Testis (tissue), 2 donors: ENCODE measurements at regions not wholly inside any gene's neighbourhood (a gene's known extent, or its start where the extent isn't known, plus 50 kb on each side); places are given as distances from the start of the nearest gene placed in this dataset.

Experiments used
- DNase-seq: peaks from one replicate; pipeline ENCODE4 v3.0.0-alpha.2; 2019
- H3K27ac ChIP-seq, 2 donors: fragments of 200-600 bp; sonication (generic); one replicate each; pipeline ENCODE4 v1.5.1; 2019
- H3K27me3 ChIP-seq: fragments of 200-600 bp; sonication (generic); one replicate; pipeline ENCODE4 v1.5.1; 2019
- H3K36me3 ChIP-seq: fragments of 200-600 bp; sonication (generic); one replicate; pipeline ENCODE4 v1.5.1; 2017; ENCODE audit warnings: low read depth; ENCODE audit errors: missing control alignments
- H3K4me1 ChIP-seq: fragments of 200-600 bp; sonication (generic); one replicate; pipeline ENCODE4 v1.5.1; 2019
- H3K4me3 ChIP-seq, 2 donors: fragments of 200-600 bp; sonication (generic); one replicate each; pipeline ENCODE4 v1.5.1; 2017 to 2019
- H3K9me3 ChIP-seq: fragments of 200-600 bp; sonication (generic); one replicate; pipeline ENCODE4 v1.5.1; 2017
- POLR2A ChIP-seq: fragments of 450-650 bp; IDR thresholded peaks from one replicate; pipeline ENCODE4 v1.6.1; 2017; ENCODE audit warnings: antibody characterized with exemption, mild to moderate bottlenecking, moderate library complexity
- WGBS, 2 donors: methylation state at CpG; one replicate each; pipeline ENCODE4 v1.1.5; 2018; 5-methylcytosine and 5-hydroxymethylcytosine counted together
- intact Hi-C: fragments of 100-400 bp; cut with DNase I; formaldehyde crosslinking; loops from one replicate; pipeline ENCODE4 v1.15.1; 2023; ENCODE audit warnings: low total_unique reads
- TF ChIP-seq, protein P1 (sequence below), 3 experiments: fragments of 450-650 bp in 2 of 3; fragments of 200-600 bp in 1 of 3; sonication (generic) in 1 of 3; IDR thresholded peaks; one replicate each; pipeline ENCODE4 v1.5.1; 2016 to 2019; ENCODE audit warnings: antibody characterized with exemption in 3 of 3, mild to moderate bottlenecking in 2 of 3, moderate library complexity in 1 of 3

DNA sequence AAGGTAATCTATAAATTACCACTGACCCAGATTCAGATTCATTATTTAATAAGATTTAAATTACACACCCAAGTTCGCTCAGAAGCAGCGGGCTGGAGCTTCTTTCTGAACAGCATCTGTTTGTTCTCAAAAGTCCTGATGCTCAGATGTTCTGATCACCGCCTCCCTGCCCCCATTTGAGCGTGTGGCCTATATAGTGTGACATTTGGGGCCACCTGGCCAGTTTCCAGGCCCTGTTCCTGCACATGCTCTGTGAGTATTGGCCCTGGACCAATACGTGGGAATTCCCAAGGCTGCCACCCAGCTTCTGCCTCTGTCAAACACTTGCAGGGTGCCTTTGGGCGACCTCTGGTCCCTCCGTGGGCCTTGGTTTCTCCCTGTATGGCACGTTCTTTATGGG lies 228.8 kb downstream of the TFAP2C start:
- H3K36me3 ChIP-seq, result no peaks in the 10 kb centered on the region
- no peak for DNase-seq
- intact Hi-C loops, result no loop called here
- H3K27ac ChIP-seq, result no peak overlapping the region
- no peak overlapping the region for H3K4me3 ChIP-seq
- WGBS, 2 donors, result 78 to 81% methylated on average over 7 to 8 of the region's 8 CpGs
- no peaks in the 10 kb centered on the region for H3K9me3 ChIP-seq
- no peak for TF ChIP-seq POLR2A
- TF ChIP-seq, protein P1, sequence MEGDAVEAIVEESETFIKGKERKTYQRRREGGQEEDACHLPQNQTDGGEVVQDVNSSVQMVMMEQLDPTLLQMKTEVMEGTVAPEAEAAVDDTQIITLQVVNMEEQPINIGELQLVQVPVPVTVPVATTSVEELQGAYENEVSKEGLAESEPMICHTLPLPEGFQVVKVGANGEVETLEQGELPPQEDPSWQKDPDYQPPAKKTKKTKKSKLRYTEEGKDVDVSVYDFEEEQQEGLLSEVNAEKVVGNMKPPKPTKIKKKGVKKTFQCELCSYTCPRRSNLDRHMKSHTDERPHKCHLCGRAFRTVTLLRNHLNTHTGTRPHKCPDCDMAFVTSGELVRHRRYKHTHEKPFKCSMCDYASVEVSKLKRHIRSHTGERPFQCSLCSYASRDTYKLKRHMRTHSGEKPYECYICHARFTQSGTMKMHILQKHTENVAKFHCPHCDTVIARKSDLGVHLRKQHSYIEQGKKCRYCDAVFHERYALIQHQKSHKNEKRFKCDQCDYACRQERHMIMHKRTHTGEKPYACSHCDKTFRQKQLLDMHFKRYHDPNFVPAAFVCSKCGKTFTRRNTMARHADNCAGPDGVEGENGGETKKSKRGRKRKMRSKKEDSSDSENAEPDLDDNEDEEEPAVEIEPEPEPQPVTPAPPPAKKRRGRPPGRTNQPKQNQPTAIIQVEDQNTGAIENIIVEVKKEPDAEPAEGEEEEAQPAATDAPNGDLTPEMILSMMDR (IDR thresholded peaks at IDR 0.05), result no peak
- H3K27me3 ChIP-seq, result no peaks in the 10 kb centered on the region
- H3K4me1 ChIP-seq, result no peaks in the 10 kb centered on the region

DNA sequence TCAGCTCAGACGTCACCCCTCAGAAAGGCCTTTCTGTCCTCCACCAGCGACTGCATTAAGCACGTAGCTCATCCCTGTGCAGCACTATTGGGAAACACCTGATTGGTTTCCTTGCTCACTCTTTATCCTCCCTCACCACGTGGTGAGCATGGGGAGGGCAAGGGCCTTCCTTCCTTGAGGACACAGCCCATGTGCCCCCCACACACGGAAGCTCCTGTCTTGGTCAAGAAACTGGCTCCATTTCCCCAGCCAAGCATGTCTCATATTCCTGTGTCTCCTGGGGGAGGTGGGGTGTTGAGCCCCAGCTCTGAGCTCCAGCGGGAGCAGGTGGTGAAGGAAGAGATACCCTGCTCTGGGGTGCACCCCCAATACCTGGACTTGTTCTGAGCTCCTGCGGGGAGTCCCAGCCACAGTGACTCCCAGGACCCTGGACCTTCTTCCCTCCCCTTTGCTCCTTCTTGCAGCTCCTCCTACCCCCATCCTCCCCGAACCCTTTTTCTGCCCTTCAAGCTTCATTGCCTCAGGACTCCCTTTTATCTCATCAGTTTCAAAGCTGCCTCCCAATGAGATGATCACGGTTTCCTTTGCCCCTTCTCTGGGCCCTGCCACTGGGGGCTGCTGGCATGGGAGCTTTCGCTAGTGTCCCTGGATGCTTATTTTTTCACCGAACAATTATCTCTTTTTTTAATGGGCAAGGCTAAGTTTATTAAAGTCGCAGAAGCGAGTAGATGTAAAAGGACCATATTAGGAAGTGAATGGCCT lies 230.1 kb downstream of the TFAP2C start:
- intact Hi-C loops, result no loop called here
- H3K4me1 ChIP-seq, result no peaks in the 10 kb centered on the region
- TF ChIP-seq, protein P1 (IDR thresholded peaks at IDR 0.05), result no peak
- no peak for TF ChIP-seq POLR2A
- H3K27me3 ChIP-seq, result no peaks in the 10 kb centered on the region
- no peak overlapping the region for H3K27ac ChIP-seq
- no peak for DNase-seq
- no peak overlapping the region for H3K4me3 ChIP-seq
- H3K9me3 ChIP-seq, result no peaks in the 10 kb centered on the region
- 42 to 50% methylated on average over 11 to 13 of the region's 13 CpGs for WGBS, 2 donors
- H3K36me3 ChIP-seq, result no peaks in the 10 kb centered on the region

DNA sequence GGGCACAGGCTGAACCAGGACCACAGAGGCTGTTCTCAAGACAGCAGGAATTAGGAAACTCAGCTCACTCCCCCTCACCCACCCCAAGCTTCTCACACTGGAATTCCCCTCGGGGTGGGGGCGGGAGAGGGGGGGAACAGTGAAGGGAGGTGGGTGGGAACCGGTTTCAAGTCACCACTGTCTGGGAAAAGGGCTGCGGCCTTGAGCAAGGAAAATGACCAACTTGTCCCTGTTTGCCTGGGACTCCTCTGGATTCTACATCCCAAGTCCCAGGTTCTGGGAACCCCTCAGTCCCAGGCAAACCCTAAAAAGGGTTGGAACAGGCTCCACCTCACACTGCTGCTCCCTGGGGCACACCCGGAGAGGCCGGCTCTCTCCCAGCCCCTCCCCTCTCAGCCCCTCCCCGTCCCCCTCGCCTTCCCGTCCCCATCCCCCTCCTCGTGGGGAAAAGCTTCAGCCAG lies 230.7 kb downstream of the TFAP2C start:
- Histone ChIP-seq H3K9me3 (no peaks in the 10 kb centered on the region), H3K4me1 (no peaks in the 10 kb centered on the region), H3K4me3 (no peak overlapping the region), H3K27me3 (no peaks in the 10 kb centered on the region), H3K36me3 (no peaks in the 10 kb centered on the region), H3K27ac (no peak overlapping the region)
- intact Hi-C loops, result no loop called here
- TF ChIP-seq, protein P1 (IDR thresholded peaks at IDR 0.05), result no peak
- TF ChIP-seq POLR2A, result no peak
- 18 to 19% methylated on average over 8 to 10 of the region's 10 CpGs for WGBS, 2 donors
- DNase-seq, result no peak

DNA sequence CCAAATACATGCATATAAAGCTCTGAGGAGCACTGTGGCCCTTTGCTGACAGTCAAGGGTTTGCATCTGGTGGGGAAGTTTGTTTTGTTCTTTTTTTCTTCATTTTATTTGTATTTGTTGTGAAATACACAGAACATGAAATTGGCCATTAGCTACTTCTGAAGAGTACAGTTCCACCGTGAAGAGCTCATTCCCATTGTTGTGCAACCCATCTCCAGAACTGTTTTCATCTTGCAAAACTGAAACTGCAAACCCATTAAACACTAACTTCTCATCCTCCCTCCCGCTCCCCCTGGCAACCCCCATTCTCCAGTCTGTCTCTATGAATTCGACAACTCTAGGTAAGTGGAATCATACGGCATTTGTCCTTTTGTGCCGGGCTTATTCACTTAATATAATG lies 231.3 kb downstream of the TFAP2C start:
- DNase-seq, result no peak
- H3K27me3 ChIP-seq, result no peaks in the 10 kb centered on the region

More for the DNA sequence above, 231.3 kb downstream of the TFAP2C start:
- Histone ChIP-seq H3K9me3 (no peaks in the 10 kb centered on the region), H3K27ac (no peak overlapping the region), H3K4me3 (no peak overlapping the region), H3K4me1 (no peaks in the 10 kb centered on the region), H3K36me3 (no peaks in the 10 kb centered on the region)
- WGBS, 2 donors, result 75 to 80% methylated on average over 5 of the region's 5 CpGs
- TF ChIP-seq POLR2A, result no peak
- TF ChIP-seq, protein P1 (IDR thresholded peaks at IDR 0.05), result no peak
- intact Hi-C loops, result no loop called here
